ENCODE measurements at regions not wholly inside any gene's neighbourhood (a gene's known extent, or its start where the extent isn't known, plus 50 kb on each side); places are given as distances from the start of the nearest gene placed in this dataset.

- Mint-ChIP-seq H3K27ac (ENCODE audit: unreplicated experiment) (no peak overlapping the region), H3K4me3 (ENCODE audit: unreplicated experiment) (no peak overlapping the region), H3K4me1 (ENCODE audit: unreplicated experiment) (no peaks in the 10 kb centered on the region), H3K36me3 (ENCODE audit: low read depth, unreplicated experiment) (no peaks in the 10 kb centered on the region), H3K9me3 (ENCODE audit: unreplicated experiment) (no peaks in the 10 kb centered on the region), H3K27me3 (ENCODE audit: unreplicated experiment) (no peaks in the 10 kb centered on the region)
- TF ChIP-seq CTCF (IDR thresholded peaks at IDR 0.05; ENCODE audit: unreplicated experiment) = no peak
- DNase-seq (ENCODE audit: low spot score) = no peak
Observed at GRCh38 chr11:122294041-122294440, 178.0 kb upstream of the BLID start.

GRCh38 chr11:122293296-122294023 lies 177.4 kb upstream of the BLID start:
- Mint-ChIP-seq H3K27me3 (ENCODE audit: unreplicated experiment) (no peaks in the 10 kb centered on the region), H3K4me3 (ENCODE audit: unreplicated experiment) (no peak overlapping the region), H3K9me3 (ENCODE audit: unreplicated experiment) (no peaks in the 10 kb centered on the region), H3K36me3 (ENCODE audit: low read depth, unreplicated experiment) (no peaks in the 10 kb centered on the region), H3K4me1 (ENCODE audit: unreplicated experiment) (no peaks in the 10 kb centered on the region), H3K27ac (ENCODE audit: unreplicated experiment) (no peak overlapping the region)
- no peak for DNase-seq (ENCODE audit: low spot score)
- no peak for TF ChIP-seq CTCF (IDR thresholded peaks at IDR 0.05; ENCODE audit: unreplicated experiment)

- no peak overlapping the region for H3K27ac Mint-ChIP-seq (ENCODE audit: unreplicated experiment)
- H3K4me3 Mint-ChIP-seq (ENCODE audit: unreplicated experiment) = no peak overlapping the region
- no peaks in the 10 kb centered on the region for H3K4me1 Mint-ChIP-seq (ENCODE audit: unreplicated experiment)
- no peaks in the 10 kb centered on the region for H3K9me3 Mint-ChIP-seq (ENCODE audit: unreplicated experiment)
- DNase-seq (ENCODE audit: low spot score) = no peak
- no peak for TF ChIP-seq CTCF (IDR thresholded peaks at IDR 0.05; ENCODE audit: unreplicated experiment)
- H3K36me3 Mint-ChIP-seq (ENCODE audit: low read depth, unreplicated experiment) = no peaks in the 10 kb centered on the region
- no peaks in the 10 kb centered on the region for H3K27me3 Mint-ChIP-seq (ENCODE audit: unreplicated experiment)
Observed at GRCh38 chr11:122287401-122287800, 171.4 kb upstream of the BLID start.

GRCh38 chr11:122285070-122285988 lies 169.3 kb upstream of the BLID start:
- no peak for TF ChIP-seq CTCF (IDR thresholded peaks at IDR 0.05; ENCODE audit: unreplicated experiment)
- DNase-seq (ENCODE audit: low spot score) = no peak
- Mint-ChIP-seq H3K27me3 (ENCODE audit: unreplicated experiment) (peaks cover 2% of the 10 kb centered on the region), H3K27ac (ENCODE audit: unreplicated experiment) (no peak overlapping the region), H3K4me3 (ENCODE audit: unreplicated experiment) (no peak overlapping the region), H3K36me3 (ENCODE audit: low read depth, unreplicated experiment) (no peaks in the 10 kb centered on the region), H3K4me1 (ENCODE audit: unreplicated experiment) (peaks cover 3% of the 10 kb centered on the region), H3K9me3 (ENCODE audit: unreplicated experiment) (no peaks in the 10 kb centered on the region)

- no peak for DNase-seq (ENCODE audit: low spot score)
- peaks cover 2% of the 10 kb centered on the region for H3K27me3 Mint-ChIP-seq (ENCODE audit: unreplicated experiment)
- no peak overlapping the region for H3K4me3 Mint-ChIP-seq (ENCODE audit: unreplicated experiment)
- H3K36me3 Mint-ChIP-seq (ENCODE audit: low read depth, unreplicated experiment) = no peaks in the 10 kb centered on the region
- no peak for TF ChIP-seq CTCF (IDR thresholded peaks at IDR 0.05; ENCODE audit: unreplicated experiment)
- peaks cover 3% of the 10 kb centered on the region for H3K4me1 Mint-ChIP-seq (ENCODE audit: unreplicated experiment)
- H3K9me3 Mint-ChIP-seq (ENCODE audit: unreplicated experiment) = no peaks in the 10 kb centered on the region
- no peak overlapping the region for H3K27ac Mint-ChIP-seq (ENCODE audit: unreplicated experiment)
Observed at GRCh38 chr11:122280870-122281269, 164.9 kb upstream of the BLID start.
